GM12872 (cell line): ENCODE measurements at regions not wholly inside any gene's neighbourhood (a gene's known extent, or its start where the extent isn't known, plus 50 kb on each side); places are given as distances from the start of the nearest gene placed in this dataset.

ENCODE experiments used
- CTCF ChIP-seq: IDR thresholded peaks from 3 replicates; pipeline ENCODE4 v1.5.1; 2011; ENCODE audit warnings: low read depth, mild to moderate bottlenecking, low read length, moderate library complexity; ENCODE audit not compliant: insufficient read depth

- no peak for TF ChIP-seq CTCF
Observed at GRCh38 chr5:62138607-62139006, 167.4 kb upstream of the KIF2A start.

- no peak for TF ChIP-seq CTCF
Observed at GRCh38 chr5:62139741-62140140, 166.3 kb upstream of the KIF2A start.

- no peak for TF ChIP-seq CTCF
Observed at GRCh38 chr5:62142351-62142750, 163.7 kb upstream of the KIF2A start.

GRCh38 chr5:62143268-62144229 is 162.5 kb upstream of the KIF2A start:
- TF ChIP-seq CTCF = peak; percentile 44; the same call in 2 of the 3 replicates

- no peak for TF ChIP-seq CTCF
Observed at GRCh38 chr5:62144401-62145022, 161.5 kb upstream of the KIF2A start.

GRCh38 chr5:62149879-62150278 is 156.1 kb upstream of the KIF2A start:
- TF ChIP-seq CTCF = no peak

DNA sequence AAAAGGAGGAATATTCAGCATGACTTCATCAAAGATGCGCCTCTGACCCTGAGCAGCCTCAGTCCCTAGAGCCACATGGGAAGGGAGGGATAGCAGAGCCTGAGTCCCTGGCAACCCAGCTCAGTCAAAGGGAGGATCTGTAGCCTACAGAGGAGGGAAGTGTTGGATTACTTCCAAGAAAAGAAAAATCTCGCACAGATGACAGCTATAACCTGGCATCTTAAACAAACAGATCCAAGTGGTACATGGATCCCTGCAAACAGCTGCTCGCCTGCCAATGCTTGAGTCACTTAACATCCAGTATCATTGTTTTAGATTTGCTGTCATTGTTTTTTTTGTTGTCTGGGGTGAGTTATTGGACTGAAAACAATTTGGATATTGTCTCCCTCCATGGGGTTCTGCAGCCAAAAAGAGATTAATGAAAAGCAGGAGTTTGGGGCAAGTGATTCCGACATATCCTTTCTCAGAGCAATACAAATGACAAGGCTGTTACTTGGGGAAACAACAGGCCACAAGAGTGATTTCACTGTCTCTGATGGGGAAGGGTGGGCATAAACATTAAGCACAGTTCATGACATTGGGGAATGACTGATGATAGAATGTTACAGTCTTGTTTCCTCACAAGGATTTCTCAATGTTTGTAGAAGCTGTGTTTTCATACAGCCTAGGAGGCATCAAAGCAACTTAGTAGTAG is 153.5 kb upstream of the KIF2A start:
- TF ChIP-seq CTCF = no peak
